H1 (cell line): ENCODE measurements at regions not wholly inside any gene's neighbourhood (a gene's known extent, or its start where the extent isn't known, plus 50 kb on each side); places are given as distances from the start of the nearest gene placed in this dataset.

ENCODE experiments used
- CTCF ChIA-PET: fragments of 300-600 bp; sonication (Branson Sonifier 250); formaldehyde crosslinking; loops from one replicate; lab custom pipeline; 2021; ENCODE audit not compliant: partially characterized antibody; lab: Charles Lee
- POLR2A ChIA-PET: fragments of 300-600 bp; sonication (Branson Sonifier 250); formaldehyde crosslinking; loops from one replicate; lab custom pipeline; 2021; ENCODE audit warnings: inconsistent platforms; ENCODE audit not compliant: partially characterized antibody; lab: Charles Lee
- DNase-seq, 2 experiments: peaks; one replicate each; pipeline versions ENCODE4 v3.0.0 to v3.0.0-alpha.2; 2010 to 2022; ENCODE audit warnings: low spot score in 2 of 2, low read depth in 1 of 2, mixed read lengths in 1 of 2
- FAIRE-seq: peaks from 2 replicates; lab custom pipeline; 2011; peaks lifted over from hg19 to GRCh38; lab: Jason Lieb, UNC
- H2AFZ ChIP-seq: 2 replicates; pipeline ENCODE4 v1.8.1; 2012; ENCODE audit warnings: low read length, inconsistent platforms
- H2AK5ac ChIP-seq: 2 replicates; pipeline ENCODE4 v1.6.1; 2013; ENCODE audit warnings: low read depth, low read length
- H2BK120ac ChIP-seq: replicated peaks from 2 replicates; pipeline ENCODE3; 2013; ENCODE audit warnings: low read depth, low read length, inconsistent platforms
- H2BK12ac ChIP-seq: 2 replicates; pipeline ENCODE4 v1.6.1; 2013; ENCODE audit warnings: low read depth, low read length
- H2BK15ac ChIP-seq: 2 replicates; pipeline ENCODE4 v1.6.1; 2013; ENCODE audit warnings: low read length
- H2BK20ac ChIP-seq: 2 replicates; pipeline ENCODE4 v1.6.1; 2013; ENCODE audit warnings: low read length
- H2BK5ac ChIP-seq: 2 replicates; pipeline ENCODE4 v1.6.1; 2013; ENCODE audit warnings: low read depth, low read length
- H3K14ac ChIP-seq: 2 replicates; pipeline ENCODE4 v1.6.1; 2013; ENCODE audit warnings: inconsistent platforms; ENCODE audit not compliant: insufficient read length
- H3K18ac ChIP-seq: 2 replicates; pipeline ENCODE4 v1.6.1; 2013; ENCODE audit warnings: low read length; ENCODE audit errors: extremely low read depth
- H3K23ac ChIP-seq: 2 replicates; pipeline ENCODE4 v1.6.1; 2013; ENCODE audit warnings: inconsistent platforms; ENCODE audit not compliant: insufficient read length
- H3K23me2 ChIP-seq: 2 replicates; pipeline ENCODE4 v1.6.1; 2013; ENCODE audit warnings: low read depth, low read length
- H3K27ac ChIP-seq: 2 replicates; pipeline ENCODE4 v1.6.1; 2011; ENCODE audit warnings: low read depth, low read length, inconsistent platforms
- H3K27me3 ChIP-seq, 4 experiments: replicated peaks in 1 of 4; 1 replicate in 1 of 4; 2 replicates in 3 of 4; pipeline versions ENCODE4 v1.6.1 to v1.8.1; 2011 to 2013; ENCODE audit warnings: low read length in 3 of 4, mild to moderate bottlenecking in 3 of 4, inconsistent platforms in 2 of 4, mixed read lengths in 2 of 4, moderate library complexity in 1 of 4; ENCODE audit not compliant: control insufficient read depth in 3 of 4, insufficient read depth in 3 of 4; ENCODE audit errors: extremely low read depth in 1 of 4
- H3K36me3 ChIP-seq, 4 experiments: 2 replicates each; pipeline versions ENCODE4 v1.6.1 to v1.8.1; 2011 to 2013; ENCODE audit warnings: mild to moderate bottlenecking in 4 of 4, low read length in 3 of 4, moderate library complexity in 2 of 4, control low read depth in 1 of 4, inconsistent platforms in 1 of 4; ENCODE audit not compliant: insufficient read depth in 4 of 4, control insufficient read depth in 2 of 4
- H3K4ac ChIP-seq: replicated peaks from 2 replicates; pipeline ENCODE3; 2013; ENCODE audit warnings: low read length, low read depth, mixed read lengths, inconsistent platforms; ENCODE audit not compliant: insufficient read length
- H3K4me1 ChIP-seq, 4 experiments: replicated peaks in 1 of 4; 1 replicate in 1 of 4; 2 replicates in 3 of 4; pipeline versions ENCODE4 v1.6.1 to v1.8.1; 2011 to 2013; ENCODE audit warnings: low read length in 3 of 4, inconsistent platforms in 2 of 4, mixed read lengths in 1 of 4; ENCODE audit not compliant: insufficient read depth in 4 of 4, control insufficient read depth in 3 of 4
- H3K4me2 ChIP-seq, 2 experiments: 2 replicates each; pipeline versions ENCODE4 v1.6.1 to v1.8.1; 2011 to 2013; ENCODE audit warnings: low read depth in 2 of 2, low read length in 2 of 2, control low read depth in 1 of 2, inconsistent platforms in 1 of 2, mild to moderate bottlenecking in 1 of 2; ENCODE audit not compliant: insufficient read depth in 1 of 2
- H3K4me3 ChIP-seq, 4 experiments: fragments of 200-600, 300-600 bp in 1 of 4; sonication (generic), shearing (Covaris generic), sonication (Bioruptor Twin) in 1 of 4; 2 replicates each; pipeline versions ENCODE4 v1.5.1 to v1.8.1; 2011 to 2016; ENCODE audit warnings: low read length in 4 of 4, low read depth in 3 of 4, control low read depth in 2 of 4, inconsistent platforms in 2 of 4, mild to moderate bottlenecking in 2 of 4, mixed read lengths in 1 of 4, moderate library complexity in 1 of 4; ENCODE audit not compliant: insufficient read depth in 2 of 4; ENCODE audit errors: extremely low read depth in 1 of 4
- H3K56ac ChIP-seq: replicated peaks from 2 replicates; pipeline ENCODE3; 2013; ENCODE audit warnings: low read depth, mild to moderate bottlenecking, mixed read lengths, low read length, inconsistent platforms; ENCODE audit not compliant: insufficient read length
- H3K79me1 ChIP-seq: 2 replicates; pipeline ENCODE4 v1.6.1; 2013; ENCODE audit warnings: low read depth, low read length, control low read depth
- H3K79me2 ChIP-seq, 2 experiments: 2 replicates each; pipeline versions ENCODE4 v1.6.1 to v1.8.1; 2012 to 2013; ENCODE audit warnings: low read length in 2 of 2, mild to moderate bottlenecking in 2 of 2, inconsistent platforms in 1 of 2; ENCODE audit not compliant: insufficient read depth in 2 of 2, control insufficient read depth in 1 of 2
- H3K9ac ChIP-seq, 4 experiments: replicated peaks in 1 of 4; 1 replicate in 1 of 4; 2 replicates in 3 of 4; pipeline versions ENCODE4 v1.6.1 to v1.8.1; 2011 to 2013; ENCODE audit warnings: low read depth in 3 of 4, low read length in 3 of 4, control low read depth in 2 of 4, mild to moderate bottlenecking in 2 of 4, moderate library complexity in 2 of 4, inconsistent platforms in 1 of 4; ENCODE audit errors: extremely low read depth in 1 of 4
- H3K9me3 ChIP-seq, 2 experiments: 2 replicates each; pipeline versions ENCODE4 v1.6.1 to v1.8.1; 2012 to 2013; ENCODE audit warnings: mild to moderate bottlenecking in 2 of 2, moderate library complexity in 2 of 2, control low read depth in 1 of 2, inconsistent platforms in 1 of 2, low read depth in 1 of 2, low read length in 1 of 2, mixed read lengths in 1 of 2; ENCODE audit not compliant: insufficient read depth in 2 of 2
- H4K20me1 ChIP-seq, 2 experiments: replicated peaks in 1 of 2; 2 replicates each; pipeline versions ENCODE3 to v1.8.1; 2011 to 2013; ENCODE audit warnings: inconsistent platforms in 2 of 2, low read length in 2 of 2, mild to moderate bottlenecking in 1 of 2; ENCODE audit not compliant: insufficient read depth in 2 of 2, control insufficient read depth in 1 of 2
- H4K5ac ChIP-seq: 2 replicates; pipeline ENCODE4 v1.6.1; 2013; ENCODE audit warnings: low read length, low read depth, mixed read lengths, inconsistent platforms; ENCODE audit not compliant: insufficient read length
- H4K8ac ChIP-seq: 2 replicates; pipeline ENCODE4 v1.8.0; 2013; ENCODE audit warnings: mild to moderate bottlenecking, moderate library complexity, low read length, inconsistent platforms; ENCODE audit not compliant: insufficient read depth; ENCODE audit errors: extremely low read depth
- H4K91ac ChIP-seq: replicated peaks from 2 replicates; pipeline ENCODE3; 2013; ENCODE audit warnings: low read length, mixed read lengths, inconsistent platforms; ENCODE audit not compliant: insufficient read length
- BACH1 ChIP-seq: IDR thresholded peaks from 2 replicates; pipeline ENCODE4 v1.6.1; 2012; ENCODE audit warnings: low read length, improper control_type of control experiment
- CBX5 ChIP-seq: fragments of 300-800, 300-1000 bp; sonication (generic); IDR thresholded peaks from 2 replicates; pipeline ENCODE4 v1.7.1; 2016; ENCODE audit warnings: antibody characterized with exemption, low read length, low read depth
- CHD2 ChIP-seq: IDR thresholded peaks from 2 replicates; pipeline ENCODE4 v1.6.1; 2012; ENCODE audit warnings: low read length, improper control_type of control experiment
- EGR1 ChIP-seq: IDR thresholded peaks from 2 replicates; pipeline ENCODE4 v1.6.1; 2011; ENCODE audit warnings: low read depth, low read length, borderline replicate concordance
- KDM5A ChIP-seq: fragments of 200-600 bp; IDR thresholded peaks from 2 replicates; pipeline ENCODE4 v1.7.1; 2012; ENCODE audit warnings: mild to moderate bottlenecking, low read length, inconsistent platforms, mixed read lengths
- PHF8 ChIP-seq: fragments of 200-600 bp; sonication (generic); conservative IDR thresholded peaks from 2 replicates; pipeline ENCODE4 v1.7.1; 2012; ENCODE audit warnings: low read depth, mild to moderate bottlenecking, inconsistent platforms, low read length, moderate library complexity
- RNF2 ChIP-seq: fragments of 200-900, 300-1000 bp; sonication (generic); IDR thresholded peaks from 2 replicates; pipeline ENCODE4 v1.7.1; 2016; ENCODE audit warnings: borderline replicate concordance, low read depth, mild to moderate bottlenecking, antibody characterized with exemption, low read length; ENCODE audit not compliant: poor library complexity, severe bottlenecking; ENCODE audit errors: missing control alignments
- RXRA ChIP-seq: IDR thresholded peaks from 2 replicates; pipeline ENCODE4 v1.6.1; 2011; ENCODE audit warnings: low read depth, mild to moderate bottlenecking, low read length, moderate library complexity; ENCODE audit not compliant: insufficient read depth
- SIN3A ChIP-seq, 2 experiments: IDR thresholded peaks in 1 of 2; conservative IDR thresholded peaks in 1 of 2; 2 replicates each; pipeline ENCODE4 v1.6.1; 2011 to 2012; ENCODE audit warnings: low read length in 2 of 2, improper control_type of control experiment in 1 of 2, low read depth in 1 of 2, mild to moderate bottlenecking in 1 of 2
- SUZ12 ChIP-seq: fragments of 200-600 bp; sonication (generic); IDR thresholded peaks from 2 replicates; pipeline ENCODE4 v1.6.1; 2012; ENCODE audit warnings: mild to moderate bottlenecking, inconsistent platforms, low read length, moderate library complexity, mixed read lengths
- TCF12 ChIP-seq: IDR thresholded peaks from 2 replicates; pipeline ENCODE4 v1.6.1; 2011; ENCODE audit warnings: low read depth, mild to moderate bottlenecking, low read length
- TEAD4 ChIP-seq: IDR thresholded peaks from 2 replicates; pipeline ENCODE4 v1.6.1; 2012; ENCODE audit warnings: low read depth, low read length, inconsistent platforms, mixed read lengths
- ZNF274 ChIP-seq: IDR thresholded peaks from 2 replicates; pipeline ENCODE4 v1.7.0; 2012; ENCODE audit warnings: low read length, borderline replicate concordance; ENCODE audit errors: extremely low read depth
- WGBS, 2 experiments: shearing (Covaris generic) in 1 of 2; methylation state at CpG; one replicate each; pipeline versions ENCODE4 v1.1.6 to v1.1.7; 2013 to 2015; ENCODE audit warnings: low lambda C conversion rate in 2 of 2, mixed read lengths in 2 of 2, inconsistent platforms in 1 of 2, low coverage in 1 of 2, missing lambda C conversion rate in 1 of 2; ENCODE audit not compliant: insufficient replicate concordance in 2 of 2, insufficient coverage in 1 of 2, insufficient read length in 1 of 2; ENCODE audit errors: extremely low coverage in 1 of 2, missing lambda C conversion rate in 1 of 2; 5-methylcytosine and 5-hydroxymethylcytosine counted together
- TF ChIP-seq, protein P1 (sequence below): IDR thresholded peaks from 2 replicates; pipeline ENCODE4 v1.6.1; 2012; ENCODE audit warnings: low read length, inconsistent platforms

DNA sequence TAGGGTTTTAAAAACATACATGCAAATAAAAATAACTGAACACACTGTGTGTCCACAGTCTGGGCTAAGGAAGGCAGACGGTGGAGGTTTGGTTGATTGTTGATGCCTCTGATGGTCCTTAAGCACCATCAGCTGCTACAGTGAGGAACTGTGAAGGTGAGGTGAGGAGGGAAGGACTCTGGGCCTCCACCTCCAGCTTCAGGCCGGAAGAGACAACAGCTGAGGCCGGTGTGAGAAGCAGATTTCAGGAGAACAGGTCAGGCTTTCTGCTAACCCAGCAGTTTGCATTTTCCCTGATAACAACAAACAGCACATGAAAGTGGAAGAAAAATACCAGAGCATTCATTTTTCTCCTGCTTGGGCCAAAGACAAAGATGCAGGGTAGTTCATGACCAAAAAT, 189.9 kb upstream of the AJAP1 start:
- Histone ChIP-seq H3K14ac (no peak overlapping the region), H2BK120ac (no peak overlapping the region), H3K27ac (no peak overlapping the region), H3K27me3 (no peaks in the 10 kb centered on the region), H2BK12ac (no peak overlapping the region), H2AFZ (no peak overlapping the region), H3K4me2 (no peak overlapping the region), H2BK15ac (no peak overlapping the region), H3K23ac (no peak overlapping the region), H3K79me2 (no peaks in the 10 kb centered on the region), H4K91ac (no peak overlapping the region), H3K4ac (no peak overlapping the region), H3K4me1 (no peaks in the 10 kb centered on the region), H3K18ac (no peak overlapping the region), H3K36me3 (no peaks in the 10 kb centered on the region), H3K23me2 (no peaks in the 10 kb centered on the region), H4K5ac (no peak overlapping the region), H2BK20ac (no peak overlapping the region), H4K20me1 (no peaks in the 10 kb centered on the region), H4K8ac (no peak overlapping the region), H3K79me1 (no peaks in the 10 kb centered on the region), H2AK5ac (no peak overlapping the region), H3K4me3 (no peak overlapping the region), H3K56ac (no peak overlapping the region), H3K9me3 (peaks cover 8 to 54% of the 10 kb centered on the region in 2 experiments), H2BK5ac (no peak overlapping the region), H3K9ac (no peak overlapping the region)
- ChIA-PET POLR2A (no interaction called here), CTCF (no interaction called here)
- DNase-seq (no peak), FAIRE-seq (no peak)
- TF ChIP-seq SUZ12 (no peak), KDM5A (no peak), RXRA (no peak), TEAD4 (no peak), RNF2 (no peak), TCF12 (no peak), BACH1 (no peak), ZNF274 (no peak), SIN3A (conservative IDR thresholded peaks at IDR 0.05 in 1 of 2, IDR thresholded peaks at IDR 0.05 in 1 of 2; ENCODE audit: low read depth in 1 of 2, low read length in 2 of 2) (no peak), CBX5 (no peak), PHF8 (no peak), CHD2 (no peak), EGR1 (no peak)
- TF ChIP-seq, protein P1, sequence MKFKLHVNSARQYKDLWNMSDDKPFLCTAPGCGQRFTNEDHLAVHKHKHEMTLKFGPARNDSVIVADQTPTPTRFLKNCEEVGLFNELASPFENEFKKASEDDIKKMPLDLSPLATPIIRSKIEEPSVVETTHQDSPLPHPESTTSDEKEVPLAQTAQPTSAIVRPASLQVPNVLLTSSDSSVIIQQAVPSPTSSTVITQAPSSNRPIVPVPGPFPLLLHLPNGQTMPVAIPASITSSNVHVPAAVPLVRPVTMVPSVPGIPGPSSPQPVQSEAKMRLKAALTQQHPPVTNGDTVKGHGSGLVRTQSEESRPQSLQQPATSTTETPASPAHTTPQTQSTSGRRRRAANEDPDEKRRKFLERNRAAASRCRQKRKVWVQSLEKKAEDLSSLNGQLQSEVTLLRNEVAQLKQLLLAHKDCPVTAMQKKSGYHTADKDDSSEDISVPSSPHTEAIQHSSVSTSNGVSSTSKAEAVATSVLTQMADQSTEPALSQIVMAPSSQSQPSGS = no peak
- 93% methylated on average over 3 of the region's 3 CpGs; no CpG with 5 or more reads in 1 of the 2 experiments for whole genome bisulfite sequencing, 2 experiments
